ENCODE measurements at regions not wholly inside any gene's neighbourhood (a gene's known extent, or its start where the extent isn't known, plus 50 kb on each side); places are given as distances from the start of the nearest gene placed in this dataset.

DNA sequence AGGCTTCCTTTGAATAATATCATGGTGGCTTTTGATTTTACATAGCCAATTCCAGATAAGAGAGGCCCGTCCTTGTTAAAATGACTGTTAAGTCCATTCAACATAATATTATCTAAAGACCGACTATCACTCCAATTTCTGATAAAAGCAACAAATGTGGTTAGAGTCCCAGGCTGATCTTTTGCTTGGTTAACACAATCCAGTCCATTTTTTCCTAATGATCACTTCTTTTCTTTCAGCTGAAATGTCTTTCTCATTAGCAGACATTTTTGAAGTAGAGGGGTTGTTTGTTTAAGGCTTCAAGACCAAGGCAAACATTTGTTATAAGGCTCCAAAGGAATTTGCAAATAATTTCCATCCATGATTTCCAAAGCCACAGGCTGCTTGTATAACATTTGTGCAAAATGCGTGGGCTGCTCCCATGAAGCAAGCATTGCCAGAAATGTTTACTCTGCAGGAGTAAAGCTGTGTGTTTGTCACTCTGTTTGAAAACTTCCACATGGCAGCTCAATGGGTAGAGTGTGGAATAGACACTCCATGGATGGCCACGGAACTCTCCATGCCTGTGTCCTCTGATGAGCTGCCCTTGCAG is 111.5 kb downstream of the PSMG1 start:
- TF ChIP-seq RAD21 (IDR thresholded peaks at IDR 0.05; ENCODE audit: low read length) (no peak), POLR2A (IDR thresholded peaks at IDR 0.05; ENCODE audit: low read depth, low read length) (no peak), ELK1 (IDR thresholded peaks at IDR 0.05; ENCODE audit: borderline replicate concordance, low read depth, low read length) (no peak), CTCF (conservative IDR thresholded peaks at IDR 0.05; ENCODE audit: low read depth, low read length) (no peak), CHD1 (IDR thresholded peaks at IDR 0.05; ENCODE audit: low read depth, low read length) (no peak), SMC3 (IDR thresholded peaks at IDR 0.05; ENCODE audit: low read depth, low read length) (no peak), RCOR1 (IDR thresholded peaks at IDR 0.05; ENCODE audit: insufficient replicate concordance, low read length) (no peak), CEBPB (IDR thresholded peaks at IDR 0.05; ENCODE audit: low read depth, low read length) (peak; percentile 84), MAFK (IDR thresholded peaks at IDR 0.05; ENCODE audit: low read depth, low read length) (no peak), MXI1 (IDR thresholded peaks at IDR 0.05; ENCODE audit: borderline replicate concordance, low read depth, low read length) (no peak), MAZ (IDR thresholded peaks at IDR 0.05; ENCODE audit: borderline replicate concordance, low read depth, low read length) (no peak), BHLHE40 (IDR thresholded peaks at IDR 0.05; ENCODE audit: low read depth, low read length) (no peak), NFE2L2 (IDR thresholded peaks at IDR 0.05; ENCODE audit: low read depth, low read length) (no peak)
- TF ChIP-seq, protein P1, sequence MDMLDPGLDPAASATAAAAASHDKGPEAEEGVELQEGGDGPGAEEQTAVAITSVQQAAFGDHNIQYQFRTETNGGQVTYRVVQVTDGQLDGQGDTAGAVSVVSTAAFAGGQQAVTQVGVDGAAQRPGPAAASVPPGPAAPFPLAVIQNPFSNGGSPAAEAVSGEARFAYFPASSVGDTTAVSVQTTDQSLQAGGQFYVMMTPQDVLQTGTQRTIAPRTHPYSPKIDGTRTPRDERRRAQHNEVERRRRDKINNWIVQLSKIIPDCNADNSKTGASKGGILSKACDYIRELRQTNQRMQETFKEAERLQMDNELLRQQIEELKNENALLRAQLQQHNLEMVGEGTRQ (IDR thresholded peaks at IDR 0.05; ENCODE audit: low read depth, low read length): no peak
